ENCODE measurements at regions not wholly inside any gene's neighbourhood (a gene's known extent, or its start where the extent isn't known, plus 50 kb on each side); places are given as distances from the start of the nearest gene placed in this dataset.

DNA sequence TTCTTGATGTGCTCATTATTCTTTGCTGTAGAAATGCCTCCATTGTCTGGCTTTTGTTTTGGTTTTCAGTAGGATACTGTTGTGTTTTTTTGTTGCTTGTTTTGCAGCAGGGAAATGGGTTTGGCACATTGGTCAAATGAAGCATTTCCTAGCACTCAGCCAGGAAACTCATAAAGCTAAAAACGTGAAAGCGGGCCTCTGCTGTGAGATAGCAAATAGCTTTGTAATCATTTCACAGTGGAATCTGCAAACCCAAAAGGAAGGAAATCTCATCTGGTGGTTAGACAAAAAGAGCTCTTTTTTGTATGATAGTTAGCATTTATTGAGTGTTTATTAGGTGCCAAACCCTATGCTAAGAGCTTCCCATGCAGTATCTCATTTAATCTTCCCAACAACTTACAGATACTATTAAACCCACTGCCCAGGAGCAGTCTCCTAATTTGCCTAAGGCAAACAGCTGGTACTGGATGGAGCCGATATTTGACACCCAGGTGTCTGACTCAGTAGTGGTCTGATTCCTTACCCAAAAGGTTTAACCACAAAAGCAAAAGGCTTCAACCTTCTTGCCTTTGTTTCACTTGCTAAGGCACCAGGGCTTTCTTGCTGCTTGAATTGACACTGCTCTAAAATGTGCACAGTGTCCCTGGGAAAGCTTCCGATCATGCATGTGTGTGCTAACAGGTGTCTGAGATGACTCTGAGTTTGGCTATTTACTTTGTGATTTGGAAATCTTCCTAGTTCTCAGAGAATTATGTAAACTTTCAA, 527.9 kb upstream of the MDFIC2 start:
- DNase-seq (ENCODE audit: low read depth in 3 of 3): no peak

DNA sequence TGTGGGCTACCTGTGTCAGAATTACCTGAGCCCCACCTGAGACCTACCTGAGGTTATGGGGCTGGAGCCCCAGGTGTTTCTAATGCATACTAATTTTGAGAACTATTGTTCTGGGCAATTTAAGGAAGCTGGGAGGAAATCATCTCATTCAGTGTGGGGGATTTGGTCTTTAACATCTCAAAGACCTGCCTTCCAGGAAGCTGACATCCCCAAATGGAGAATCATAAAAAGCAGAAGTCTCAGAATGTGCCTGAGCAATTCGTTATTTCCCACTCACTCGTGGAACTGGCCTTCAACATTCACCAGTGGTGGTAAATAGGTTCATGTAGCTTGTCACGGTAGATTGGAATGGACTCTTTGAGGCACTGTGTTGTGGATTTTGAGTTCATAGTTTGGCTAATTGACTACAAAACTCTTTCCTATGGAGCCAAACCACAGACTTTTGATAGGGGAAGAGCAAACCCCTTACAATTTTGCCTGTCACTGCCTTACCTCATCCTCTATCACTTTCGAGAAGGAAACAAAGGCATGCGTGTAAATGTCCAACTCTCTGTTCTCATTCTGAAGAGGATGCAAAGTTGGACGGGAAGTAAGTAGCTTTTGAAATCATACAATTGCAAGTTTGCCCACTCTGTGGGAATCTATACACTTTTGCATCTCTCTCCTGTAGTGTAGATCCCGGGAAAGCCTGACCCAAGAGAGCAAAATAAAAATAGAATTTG, 521.0 kb upstream of the MDFIC2 start:
- DNase-seq (ENCODE audit: low read depth in 3 of 3): no peak

DNA sequence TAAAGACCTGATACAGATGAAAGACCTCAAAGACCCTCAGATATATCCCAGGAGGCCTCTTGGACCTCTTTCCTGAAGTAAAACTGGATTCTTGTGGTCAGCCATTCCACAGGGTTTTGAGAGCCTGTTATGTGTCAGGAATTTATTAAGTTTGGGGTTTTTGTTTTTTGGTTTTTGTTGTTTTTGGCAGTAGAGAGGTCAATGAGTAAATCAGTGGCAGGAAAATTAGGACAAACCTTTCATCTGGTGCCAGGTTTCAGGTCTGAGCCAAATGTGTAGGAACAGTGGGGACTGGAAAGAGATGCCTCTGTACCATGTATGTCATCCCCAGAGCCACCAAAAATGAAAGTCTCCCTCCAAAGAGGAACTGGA, 520.4 kb upstream of the MDFIC2 start:
- DNase-seq (ENCODE audit: low read depth in 3 of 3): no peak

DNA sequence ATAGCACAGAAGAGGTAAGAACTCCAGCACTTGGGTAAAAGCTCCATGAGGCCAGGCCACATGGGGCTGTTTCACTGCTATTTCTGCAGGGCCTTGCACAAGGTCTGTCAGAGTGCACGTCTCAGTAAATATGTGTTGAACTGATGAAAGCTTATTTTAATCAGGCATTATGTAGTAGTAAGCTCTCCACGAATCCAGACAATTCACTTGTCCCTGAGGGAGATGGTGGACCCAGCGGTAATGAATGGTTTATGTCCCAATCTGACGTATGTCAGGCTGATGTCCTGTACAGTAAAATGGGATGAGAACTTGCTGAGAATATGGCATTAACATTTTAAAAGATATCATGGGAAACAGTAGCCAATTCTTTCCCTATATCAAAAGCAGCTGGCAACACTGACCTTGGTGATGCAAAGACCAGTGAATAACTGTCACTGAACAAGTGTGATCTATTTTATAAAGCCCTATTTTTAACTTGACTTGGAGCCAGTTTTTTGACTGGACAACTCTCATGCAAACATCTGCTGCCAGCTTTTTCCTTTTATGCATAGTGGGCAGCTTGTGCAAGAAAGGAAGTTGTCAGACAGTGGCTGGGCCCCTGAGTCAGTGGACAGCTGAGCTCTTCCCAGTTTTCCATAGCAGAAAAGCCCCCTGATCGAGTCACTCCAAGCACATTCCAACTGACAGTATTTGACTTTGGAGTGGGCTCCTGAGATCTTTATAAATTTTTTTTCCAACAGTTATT, 519.8 kb upstream of the MDFIC2 start:
- DNase-seq (ENCODE audit: low read depth in 3 of 3): no peak

DNA sequence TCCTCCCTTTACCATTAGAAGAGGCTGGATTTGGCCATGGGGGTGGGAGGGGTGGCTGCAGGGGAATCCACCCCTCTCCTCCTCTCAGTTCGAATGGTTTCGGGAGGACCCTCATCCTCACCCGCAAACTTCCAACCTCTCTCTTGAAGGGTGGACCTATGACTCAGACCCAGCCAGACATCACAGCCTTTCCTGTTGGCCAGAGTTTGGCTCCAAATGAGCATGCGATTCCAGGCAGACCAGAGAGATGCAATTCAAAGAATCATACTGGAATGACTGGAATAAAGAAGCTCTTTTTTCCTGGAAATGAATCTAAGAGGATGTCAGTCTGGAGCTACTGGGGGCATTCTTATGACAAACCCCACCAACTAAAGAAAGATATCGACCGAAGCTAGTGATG, 516.7 kb upstream of the MDFIC2 start:
- DNase-seq (ENCODE audit: low read depth in 3 of 3): no peak

DNA sequence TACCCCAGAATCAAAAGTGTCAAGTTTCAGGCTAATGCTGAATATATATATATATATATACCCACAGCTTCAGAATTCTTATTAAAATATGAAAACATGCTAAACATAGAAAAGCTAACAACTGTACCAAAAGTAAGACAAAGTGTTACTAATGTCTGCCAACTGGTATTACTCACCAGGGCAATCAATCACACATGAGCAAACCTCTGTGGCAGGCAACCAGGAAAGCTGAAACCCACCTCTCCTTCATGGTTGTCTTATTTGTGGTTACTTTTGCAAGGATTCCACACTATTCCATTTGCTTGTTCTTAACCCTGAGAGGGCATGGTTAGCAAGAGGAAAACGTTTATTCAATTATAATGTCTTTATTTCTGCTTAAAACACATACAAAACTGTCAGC, 512.3 kb upstream of the MDFIC2 start:
- no peak for DNase-seq (ENCODE audit: low read depth in 3 of 3)

DNA sequence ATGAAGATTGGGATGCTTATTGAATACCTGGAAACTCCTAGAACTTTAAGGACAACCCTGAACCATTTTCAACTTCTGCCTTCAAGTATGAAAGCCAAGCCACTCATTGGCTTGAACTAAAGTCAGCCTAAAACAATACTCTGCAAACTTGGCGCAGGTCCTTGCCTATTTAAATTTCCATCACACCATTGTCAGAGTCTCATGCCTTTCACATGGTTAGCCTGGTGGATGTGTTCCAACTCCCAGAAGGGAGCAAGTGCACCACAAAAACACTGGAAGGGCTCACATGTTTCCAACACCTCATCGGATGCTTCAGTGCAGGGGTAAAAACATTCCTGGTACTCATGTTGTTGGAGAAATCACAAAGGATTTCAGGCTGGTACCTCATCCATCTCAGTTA, 511.6 kb upstream of the MDFIC2 start:
- no peak for DNase-seq (ENCODE audit: low read depth in 3 of 3)

DNA sequence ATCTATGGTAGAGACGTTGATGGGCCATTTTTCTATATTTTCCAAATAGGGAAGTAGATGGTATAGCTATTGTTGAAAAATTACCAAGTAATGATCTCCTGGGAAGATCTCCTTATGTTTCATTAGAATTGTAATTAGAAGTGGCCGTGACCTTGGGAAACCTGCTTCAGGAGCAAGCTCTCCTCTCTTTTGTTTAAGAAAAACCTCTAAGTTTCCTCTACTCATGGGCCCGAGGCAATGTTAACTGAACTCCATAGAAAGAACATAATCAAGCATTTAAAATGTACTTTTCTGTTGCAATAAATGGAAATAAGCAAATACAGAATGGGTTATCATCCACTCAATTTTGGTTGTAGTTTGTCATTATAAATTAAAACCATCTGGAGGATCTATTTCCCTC, 511.2 kb upstream of the MDFIC2 start:
- DNase-seq (ENCODE audit: low read depth in 3 of 3): no peak

DNA sequence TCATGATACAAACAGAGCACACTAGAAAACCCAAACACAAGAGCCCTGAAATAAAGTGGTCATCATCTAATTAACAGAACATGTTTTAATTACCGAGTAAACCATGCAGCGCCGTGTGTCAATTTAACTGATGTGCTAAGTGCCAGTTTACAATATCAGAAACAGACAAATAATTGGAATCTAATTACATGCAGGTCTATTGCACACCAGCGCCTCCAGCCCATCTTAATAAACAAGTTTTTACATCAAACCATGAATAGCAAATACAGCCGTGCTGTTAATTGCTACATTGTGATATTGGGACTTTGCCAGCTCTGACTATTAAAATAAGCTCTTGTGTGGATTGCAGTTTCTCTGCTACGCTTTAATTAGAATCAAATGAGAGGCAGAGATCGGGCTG, 510.2 kb upstream of the MDFIC2 start:
- no peak for DNase-seq (ENCODE audit: low read depth in 3 of 3)

DNA sequence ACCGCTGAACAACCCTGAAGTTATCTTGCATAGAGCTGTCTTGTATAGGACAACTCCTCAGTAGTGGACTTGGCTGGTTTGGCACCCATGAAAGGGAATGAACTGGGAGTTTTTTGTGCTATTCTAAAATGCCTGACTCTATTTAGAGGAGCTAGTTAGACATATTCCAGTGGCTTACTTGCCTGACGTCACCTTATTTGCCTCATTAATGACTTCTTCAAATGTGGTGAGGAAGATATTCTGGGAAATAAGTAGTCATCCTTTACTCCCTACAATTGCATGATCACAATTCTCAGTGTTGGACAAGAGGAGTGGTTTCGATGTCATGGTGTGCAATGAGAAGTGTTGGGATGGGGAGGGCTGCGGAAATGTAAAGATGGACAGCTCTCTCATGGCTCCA, 509.2 kb upstream of the MDFIC2 start:
- DNase-seq (ENCODE audit: low read depth in 3 of 3): no peak

DNA sequence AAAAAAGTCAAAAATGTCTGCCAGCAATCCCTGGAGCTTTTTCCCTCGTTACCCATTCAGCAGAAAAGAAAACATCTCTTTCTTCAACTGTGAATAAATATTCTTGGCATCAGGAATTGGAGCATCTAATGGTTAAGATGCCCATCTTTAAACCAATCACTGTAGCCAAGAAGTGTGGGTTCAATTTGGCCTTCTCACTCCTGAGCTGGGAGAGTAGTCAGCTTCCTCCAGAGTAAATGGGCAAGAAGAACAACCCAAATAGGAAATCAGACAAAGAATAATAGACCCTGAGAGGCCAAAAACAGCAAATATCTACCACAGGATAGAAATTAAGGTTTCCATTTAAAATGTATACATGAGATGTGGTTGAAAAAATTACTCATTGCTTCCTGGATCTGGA, 508.0 kb upstream of the MDFIC2 start:
- no peak for DNase-seq (ENCODE audit: low read depth in 3 of 3)

DNA sequence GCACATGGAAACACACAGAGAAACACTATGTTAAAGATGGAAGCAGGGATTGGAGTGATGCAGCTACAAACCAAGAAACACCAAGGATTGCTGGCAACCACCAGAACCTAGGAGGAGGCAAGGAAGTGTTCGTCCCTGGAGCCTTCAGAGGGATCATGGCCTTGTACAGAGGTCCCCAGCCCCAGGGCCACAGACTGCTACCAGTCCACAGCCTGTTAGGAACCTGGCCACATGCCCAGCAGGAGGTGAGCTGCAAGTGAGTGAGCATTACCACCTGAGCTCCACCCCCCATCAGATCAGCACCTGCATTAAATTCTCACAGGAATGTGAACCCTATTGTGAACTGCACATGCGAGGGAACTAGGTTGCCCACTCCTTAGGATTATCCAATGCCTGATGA, 505.7 kb upstream of the MDFIC2 start:
- DNase-seq (ENCODE audit: low read depth in 3 of 3): no peak

DNA sequence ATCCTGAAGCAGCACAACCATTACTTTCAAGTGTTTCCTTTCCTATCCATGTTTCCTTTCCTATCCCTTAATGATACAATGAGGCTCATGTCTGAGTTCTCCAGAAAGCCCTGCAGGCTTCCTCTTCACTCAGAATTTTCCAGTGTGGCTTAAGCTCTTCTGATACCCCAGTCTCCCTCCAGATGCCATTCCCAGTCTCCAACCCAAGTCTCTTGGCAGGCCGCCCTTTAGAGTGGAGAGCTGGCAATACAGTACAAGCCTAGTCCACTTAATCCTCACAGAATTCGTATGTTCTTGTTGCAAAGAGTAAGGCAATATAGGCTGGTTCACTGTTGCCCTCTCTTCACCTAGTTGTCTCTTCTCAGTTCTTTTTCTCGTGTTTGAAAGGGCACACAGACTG, 503.9 kb upstream of the MDFIC2 start:
- DNase-seq (ENCODE audit: low read depth in 3 of 3): no peak

DNA sequence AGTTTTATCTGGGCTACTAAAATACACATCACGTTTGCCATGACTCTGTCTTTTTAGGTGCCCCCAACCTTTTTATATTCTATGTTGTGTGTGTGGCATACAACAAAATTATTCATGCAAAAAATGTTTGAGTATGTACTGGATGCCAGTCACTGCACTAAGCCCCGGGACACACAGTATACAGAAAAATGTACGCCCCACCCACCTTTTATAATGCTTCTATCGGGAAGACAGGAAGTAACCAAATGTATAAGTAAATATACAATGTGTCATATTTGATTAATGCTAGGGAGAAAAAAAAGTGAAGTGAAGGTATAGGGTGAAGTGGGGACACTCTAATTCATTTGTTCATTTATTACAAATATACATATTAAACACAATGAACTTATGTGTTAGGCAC, 503.4 kb upstream of the MDFIC2 start:
- no peak for DNase-seq (ENCODE audit: low read depth in 3 of 3)

DNA sequence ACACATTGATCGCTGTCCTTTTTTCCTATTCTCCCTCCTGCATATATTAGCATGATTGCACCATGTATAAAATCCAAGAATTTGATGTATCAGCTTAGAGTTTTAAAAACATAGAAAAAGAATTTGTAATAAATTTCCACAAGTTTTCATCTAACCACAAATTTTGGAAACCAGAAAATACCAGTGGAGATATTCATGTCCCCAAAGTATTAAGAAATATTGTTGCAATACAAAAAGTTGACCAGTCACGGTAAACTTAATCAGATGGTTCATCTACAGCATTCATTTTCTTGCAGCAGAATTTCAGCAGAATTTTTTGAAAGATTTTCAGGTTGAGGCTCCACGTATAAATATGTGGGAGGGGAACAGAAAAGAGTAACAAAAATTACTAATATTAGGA, 500.9 kb upstream of the MDFIC2 start:
- DNase-seq (ENCODE audit: low read depth in 3 of 3): no peak

DNA sequence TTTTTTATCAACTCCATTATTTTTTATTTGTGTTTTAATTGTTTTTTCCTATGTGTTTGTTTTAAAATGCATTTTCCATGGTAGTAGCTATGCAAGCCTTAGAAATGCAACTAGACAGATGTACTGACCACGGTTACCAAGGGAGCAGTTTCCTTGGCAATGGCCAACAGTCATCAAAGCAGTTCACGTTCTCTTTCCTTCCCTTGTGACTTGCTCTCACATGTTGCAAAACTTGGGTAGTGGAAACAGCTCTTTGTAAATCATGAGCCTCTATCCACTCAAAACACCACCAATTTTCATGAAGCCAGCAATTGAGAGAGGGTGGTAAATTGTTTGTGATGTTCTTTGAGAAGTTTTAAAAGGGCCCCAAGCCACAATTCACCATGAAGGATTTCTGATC, 499.4 kb upstream of the MDFIC2 start:
- DNase-seq (ENCODE audit: low read depth in 3 of 3): no peak

DNA sequence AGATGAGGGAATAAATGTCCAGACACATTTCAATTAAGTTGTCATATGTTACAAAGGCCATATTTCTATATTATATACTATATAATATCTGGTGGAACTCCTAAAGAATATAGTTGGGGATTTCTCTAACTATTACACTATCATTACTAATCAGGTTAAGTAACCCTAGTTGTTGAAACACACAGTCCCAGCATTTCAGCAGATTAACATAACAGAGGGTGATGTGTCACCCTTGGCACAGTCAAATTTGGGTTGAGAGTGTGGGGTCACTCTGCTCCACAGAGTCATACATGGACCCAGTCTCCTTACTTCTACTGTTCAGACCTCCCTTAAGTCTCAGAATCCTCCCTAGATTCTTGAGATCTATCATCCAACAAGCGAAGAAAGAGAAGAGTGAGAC, 496.4 kb upstream of the MDFIC2 start:
- no peak for DNase-seq (ENCODE audit: low read depth in 3 of 3)

DNA sequence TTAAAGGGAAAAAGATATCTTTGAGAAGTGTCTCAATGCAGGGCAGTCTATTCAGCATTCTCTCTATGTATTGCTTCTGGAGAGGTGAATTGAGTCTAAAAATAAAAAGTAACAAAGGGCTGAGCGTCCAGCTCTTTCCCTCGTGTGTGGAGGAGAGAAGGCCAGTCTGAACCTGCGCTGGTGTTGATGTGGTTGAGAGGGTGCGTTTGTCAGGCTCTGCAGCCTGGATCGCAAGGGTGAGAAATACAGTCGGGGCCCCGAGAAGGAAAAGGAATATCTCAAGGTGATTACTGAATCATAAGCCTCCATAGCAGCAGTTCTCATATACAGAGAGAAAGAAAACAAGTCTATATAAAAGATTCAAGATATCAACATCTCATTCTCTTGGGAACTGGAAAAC, 494.1 kb upstream of the MDFIC2 start:
- no peak for DNase-seq (ENCODE audit: low read depth in 3 of 3)

DNA sequence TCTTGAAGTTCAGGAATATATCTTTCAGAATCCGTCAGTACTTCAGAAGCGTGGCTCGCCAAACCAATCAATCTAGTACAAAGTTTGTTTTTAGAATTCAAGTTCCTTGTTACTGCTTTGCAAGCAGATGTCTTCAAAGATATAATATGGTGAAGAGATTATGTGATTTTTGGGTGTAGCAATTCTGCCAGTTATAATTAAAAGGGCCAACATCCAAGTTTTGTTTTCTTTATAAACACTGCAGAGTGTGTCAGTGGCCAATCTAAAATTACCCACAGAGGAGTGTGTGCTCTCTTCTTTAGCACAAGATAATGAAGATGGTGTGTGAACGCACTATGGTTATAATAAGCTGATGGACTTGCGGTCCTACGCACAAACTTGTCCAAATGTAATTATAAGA, 493.6 kb upstream of the MDFIC2 start:
- DNase-seq (ENCODE audit: low read depth in 3 of 3): no peak

DNA sequence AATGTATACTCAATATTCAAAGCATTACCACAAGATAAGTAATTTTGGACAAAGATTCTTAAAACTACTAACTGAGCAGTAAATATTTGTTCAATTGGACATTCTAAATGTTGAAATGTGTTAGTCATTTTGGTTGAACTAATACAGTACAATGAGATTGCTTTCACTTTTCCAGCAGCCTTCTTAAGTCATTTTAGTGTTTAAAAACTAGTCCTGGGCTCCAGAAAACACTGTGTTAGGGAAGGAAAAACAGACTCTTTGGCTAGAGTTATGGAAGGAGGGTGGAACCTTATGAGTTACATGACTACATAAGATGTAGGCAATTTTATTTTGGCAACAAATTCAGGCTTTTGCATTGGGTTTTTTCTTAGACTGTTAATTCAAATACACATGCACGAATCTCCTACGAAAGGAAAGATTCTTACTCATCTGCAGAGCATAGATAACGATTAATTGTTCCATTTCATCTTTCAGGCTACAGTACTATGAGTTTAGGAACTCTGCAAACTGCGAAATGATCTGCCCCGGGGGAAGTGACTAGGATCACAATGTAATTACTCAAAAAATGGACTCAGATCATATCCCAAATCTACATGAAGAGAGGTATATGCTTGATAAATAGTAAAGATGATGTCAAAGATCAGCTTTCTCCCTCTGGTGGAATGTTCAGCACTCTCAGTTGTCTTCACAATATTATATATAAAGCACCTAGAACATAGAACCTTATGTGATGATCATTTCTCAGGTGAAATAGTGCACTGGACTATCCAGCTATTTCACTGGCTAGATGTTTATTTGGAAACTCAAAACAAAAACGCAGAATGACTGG, 492.8 kb upstream of the MDFIC2 start:
- no peak for DNase-seq (ENCODE audit: low read depth in 3 of 3)

DNA sequence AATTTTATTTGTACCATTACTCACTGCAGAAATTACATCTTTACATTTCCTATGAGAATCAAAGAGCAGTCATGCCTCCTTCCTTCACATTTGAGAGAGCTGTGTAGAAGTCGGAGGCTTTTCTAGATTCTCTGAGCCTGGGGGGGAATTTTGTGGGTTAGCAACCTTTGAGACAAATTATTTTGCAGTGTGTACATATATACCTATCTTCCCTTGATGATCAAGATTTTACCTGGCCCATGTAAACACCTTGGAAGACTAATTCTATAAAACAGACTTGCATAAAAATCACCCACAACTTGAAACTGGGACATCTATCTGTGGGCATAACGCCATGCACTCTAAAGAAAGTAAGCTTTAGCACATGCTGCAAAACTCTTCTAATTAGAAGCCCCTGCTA, 491.5 kb upstream of the MDFIC2 start:
- no peak for DNase-seq (ENCODE audit: low read depth in 3 of 3)

DNA sequence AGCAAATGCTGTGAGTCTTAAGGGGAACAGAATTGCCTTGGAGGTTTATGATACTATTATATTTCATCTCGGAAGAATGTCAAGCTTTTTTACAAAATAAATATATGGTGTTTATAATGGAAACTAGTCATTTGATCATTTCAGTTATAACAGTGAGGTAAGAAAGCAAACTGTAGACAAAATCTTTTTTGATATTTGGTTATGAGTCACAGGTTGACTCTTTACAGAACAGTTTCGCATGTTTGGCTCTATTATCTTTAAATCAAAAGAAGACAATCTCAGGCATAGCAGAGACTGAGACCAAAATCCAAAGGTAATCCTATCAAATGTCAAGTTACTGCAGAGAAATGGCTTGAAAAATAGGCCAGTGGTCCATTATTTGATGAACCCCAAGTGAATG, 490.9 kb upstream of the MDFIC2 start:
- DNase-seq (ENCODE audit: low read depth in 3 of 3): no peak

All from stimulated activated CD4-positive, alpha-beta T cell treated with anti-CD3 and anti-CD28 coated beads, TNF-alpha, amount 100 ng/mL, for 48 hours (primary cell).